ENCODE measurements at regions not wholly inside any gene's neighbourhood (a gene's known extent, or its start where the extent isn't known, plus 50 kb on each side); places are given as distances from the start of the nearest gene placed in this dataset.

- intact Hi-C loops (cut with micrococcal nuclease), result no loop called here
- no peak overlapping the region for H2AFZ ChIP-seq (replicated peaks; ENCODE audit: low read length, poor library complexity)
- H3K4ac ChIP-seq (ENCODE audit: low read depth, low read length), result no peak overlapping the region
- no peak overlapping the region for H2AK9ac ChIP-seq (replicated peaks; ENCODE audit: low read depth, low read length, poor library complexity)
- H3K27ac ChIP-seq (ENCODE audit: insufficient read depth, low read length), result no peak overlapping the region
- no peaks in the 10 kb centered on the region for H3K9me1 ChIP-seq (ENCODE audit: insufficient read depth, low read length)
- no peaks in the 10 kb centered on the region for H3K27me3 ChIP-seq (ENCODE audit: control insufficient read depth, insufficient read depth, low read length)
- H2BK120ac ChIP-seq (ENCODE audit: low read depth, low read length), result no peak overlapping the region
- in situ Hi-C loops (cut with MboI; ENCODE audit: low sequenced_read_pairs), result no loop called here
- no peak overlapping the region for H3K18ac ChIP-seq (ENCODE audit: low read depth, low read length)
- H3K14ac ChIP-seq (replicated peaks; ENCODE audit: low read depth, low read length), result no peak overlapping the region
- H2BK20ac ChIP-seq (ENCODE audit: low read depth, low read length), result no peak overlapping the region
- no peak overlapping the region for H4K91ac ChIP-seq (ENCODE audit: insufficient read depth, low read depth, low read length)
- no peaks in the 10 kb centered on the region for H3K36me3 ChIP-seq (ENCODE audit: control insufficient read depth, insufficient read depth, low read length)
- H3K9me3 ChIP-seq (ENCODE audit: control insufficient read depth, insufficient read depth, low read length), result no peaks in the 10 kb centered on the region
- no peak overlapping the region for H2BK15ac ChIP-seq (ENCODE audit: low read depth, low read length)
- H3K9ac ChIP-seq (ENCODE audit: low read depth, low read length), result no peak overlapping the region
- no peaks in the 10 kb centered on the region for H3K4me1 ChIP-seq (ENCODE audit: control insufficient read depth, insufficient read depth, low read length)
- H4K8ac ChIP-seq (ENCODE audit: low read depth in 2 of 2, low read length in 2 of 2), result no peak overlapping the region
- no peak overlapping the region for H3K4me3 ChIP-seq (ENCODE audit: insufficient read depth, low read depth, low read length)
- CTCF ChIA-PET, result no interaction called here
- POLR2A ChIA-PET (ENCODE audit: unreplicated experiment), result no interaction called here
- H2BK5ac ChIP-seq (ENCODE audit: low read depth, low read length, poor library complexity, severe bottlenecking), result no peak overlapping the region
- TF ChIP-seq CEBPB (IDR thresholded peaks at IDR 0.05; ENCODE audit: low read depth, low read length), result no peak
- TF ChIP-seq RFX5 (IDR thresholded peaks at IDR 0.05; ENCODE audit: low read depth, low read length), result no peak
- TF ChIP-seq MAZ (IDR thresholded peaks at IDR 0.05; ENCODE audit: borderline replicate concordance, low read depth, low read length), result no peak
- no peak for TF ChIP-seq CHD1 (IDR thresholded peaks at IDR 0.05; ENCODE audit: low read depth, low read length)
- no peak for TF ChIP-seq USF2 (IDR thresholded peaks at IDR 0.05; ENCODE audit: low read depth, low read length)
- TF ChIP-seq RCOR1 (IDR thresholded peaks at IDR 0.05; ENCODE audit: insufficient replicate concordance, low read length), result no peak
- no peak for TF ChIP-seq FOS (IDR thresholded peaks at IDR 0.05; ENCODE audit: low read depth, low read length)
- TF ChIP-seq RAD21 (IDR thresholded peaks at IDR 0.05; ENCODE audit: low read length), result no peak
- TF ChIP-seq MXI1 (IDR thresholded peaks at IDR 0.05; ENCODE audit: borderline replicate concordance, low read depth, low read length), result no peak
- TF ChIP-seq ELK1 (IDR thresholded peaks at IDR 0.05; ENCODE audit: borderline replicate concordance, low read depth, low read length), result no peak
- TF ChIP-seq CTCF (conservative IDR thresholded peaks at IDR 0.05; ENCODE audit: low read depth, low read length), result no peak
- DNase-seq (peak; percentile 1), ATAC-seq (ENCODE audit: low read depth) (no peak)
- dilution Hi-C loops (cut with HindIII; ENCODE audit: low sequenced_read_pairs, unreplicated experiment), result no loop called here
- H3K79me1 ChIP-seq (ENCODE audit: low read depth in 1 of 2, low read length in 2 of 2), result no peaks in the 10 kb centered on the region
- no peak overlapping the region for H3K56ac ChIP-seq (ENCODE audit: extremely low read depth, insufficient read depth, low read length)
- no TSS peak for BruUV-seq (replicated peaks)
- no peaks in the 10 kb centered on the region for H4K20me1 ChIP-seq (ENCODE audit: insufficient read depth, low read length)
- no peak overlapping the region for H4K5ac ChIP-seq (ENCODE audit: low read depth, low read length)
- no peak overlapping the region for H3K23ac ChIP-seq (ENCODE audit: low read depth, low read length)
- H3K4me2 ChIP-seq (ENCODE audit: low read depth, low read length), result no peak overlapping the region
- no peak overlapping the region for H2AK5ac ChIP-seq (ENCODE audit: low read depth, low read length)
These were observed 72.7 kb upstream of the MAD2L1 start for GRCh38 chr4:120139392-120139791.

Measured in IMR-90 (cell line).